ENCODE measurements at regions not wholly inside any gene's neighbourhood (a gene's known extent, or its start where the extent isn't known, plus 50 kb on each side); places are given as distances from the start of the nearest gene placed in this dataset.
"Not testable (repeated sequence)": the region's sequence is repeated elsewhere in the genome, so short reads cannot be mapped to it uniquely, and the experiment has no call there.

- H3K4me1 Mint-ChIP-seq (ENCODE audit: low read depth) = no peaks in the 10 kb centered on the region
- H3K27ac Mint-ChIP-seq = no peak overlapping the region
- no peak for DNase-seq
- no peak for ATAC-seq (replicated peaks in 1 of 2)
- H3K27me3 Mint-ChIP-seq (ENCODE audit: low read depth) = peaks cover 22% of the 10 kb centered on the region
- no peak overlapping the region for H3K4me3 Mint-ChIP-seq
- no peaks in the 10 kb centered on the region for H3K36me3 Mint-ChIP-seq (ENCODE audit: insufficient read depth in 2 of 2)
- H3K9me3 Mint-ChIP-seq = no peaks in the 10 kb centered on the region
These were observed 418.5 kb downstream of the MIAT start for GRCh38 chr22:27075891-27076290.

GRCh38 chr22:27078064-27078463 lies 420.7 kb downstream of the MIAT start:
- H3K27me3 Mint-ChIP-seq (ENCODE audit: low read depth) = peaks cover 22% of the 10 kb centered on the region
- ATAC-seq (replicated peaks in 1 of 2); H3K4me1 Mint-ChIP-seq (ENCODE audit: low read depth): not testable (repeated sequence)

GRCh38 chr22:27080036-27080578 lies 422.7 kb downstream of the MIAT start:
- H3K9me3 Mint-ChIP-seq = no peaks in the 10 kb centered on the region
- no peaks in the 10 kb centered on the region for H3K4me1 Mint-ChIP-seq (ENCODE audit: low read depth)
- no peak for DNase-seq
- H3K27me3 Mint-ChIP-seq (ENCODE audit: low read depth) = peaks cover 17% of the 10 kb centered on the region
- no peak overlapping the region for H3K4me3 Mint-ChIP-seq
- no peak overlapping the region for H3K27ac Mint-ChIP-seq
- no peak for ATAC-seq (replicated peaks in 1 of 2)
- H3K36me3 Mint-ChIP-seq (ENCODE audit: insufficient read depth in 2 of 2) = no peaks in the 10 kb centered on the region

More at GRCh38 chr22:27078064-27078463, 420.7 kb downstream of the MIAT start:
- not testable (repeated sequence) for H3K27ac Mint-ChIP-seq; H3K9me3 Mint-ChIP-seq; DNase-seq; H3K36me3 Mint-ChIP-seq (ENCODE audit: insufficient read depth in 2 of 2); H3K4me3 Mint-ChIP-seq

GRCh38 chr22:27080863-27081262 lies 423.5 kb downstream of the MIAT start:
- H3K9me3 Mint-ChIP-seq = no peaks in the 10 kb centered on the region
- H3K4me3 Mint-ChIP-seq = no peak overlapping the region
- H3K27ac Mint-ChIP-seq = no peak overlapping the region
- ATAC-seq (replicated peaks in 1 of 2) (no peak), DNase-seq (no peak)
- H3K27me3 Mint-ChIP-seq (ENCODE audit: low read depth) = peaks cover 18% of the 10 kb centered on the region
- no peaks in the 10 kb centered on the region for H3K4me1 Mint-ChIP-seq (ENCODE audit: low read depth)
- H3K36me3 Mint-ChIP-seq (ENCODE audit: insufficient read depth in 2 of 2) = no peaks in the 10 kb centered on the region

- DNase-seq (no peak), ATAC-seq (replicated peaks in 1 of 2) (no peak)
- no peaks in the 10 kb centered on the region for H3K9me3 Mint-ChIP-seq
- H3K4me1 Mint-ChIP-seq (ENCODE audit: low read depth) = no peaks in the 10 kb centered on the region
- peaks cover 17% of the 10 kb centered on the region for H3K27me3 Mint-ChIP-seq (ENCODE audit: low read depth)
- H3K27ac Mint-ChIP-seq = no peak overlapping the region
- no peaks in the 10 kb centered on the region for H3K36me3 Mint-ChIP-seq (ENCODE audit: insufficient read depth in 2 of 2)
- no peak overlapping the region for H3K4me3 Mint-ChIP-seq
These were observed 426.2 kb downstream of the MIAT start for GRCh38 chr22:27083610-27084009.

GRCh38 chr22:27084130-27084529 lies 426.7 kb downstream of the MIAT start:
- H3K27ac Mint-ChIP-seq = no peak overlapping the region
- H3K9me3 Mint-ChIP-seq = no peaks in the 10 kb centered on the region
- no peaks in the 10 kb centered on the region for H3K36me3 Mint-ChIP-seq (ENCODE audit: insufficient read depth in 2 of 2)
- peaks cover 17% of the 10 kb centered on the region for H3K27me3 Mint-ChIP-seq (ENCODE audit: low read depth)
- ATAC-seq (replicated peaks in 1 of 2) (no peak), DNase-seq (no peak)
- H3K4me3 Mint-ChIP-seq = no peak overlapping the region
- H3K4me1 Mint-ChIP-seq (ENCODE audit: low read depth) = no peaks in the 10 kb centered on the region

- Mint-ChIP-seq H3K27ac (no peak overlapping the region), H3K27me3 (ENCODE audit: low read depth) (peaks cover 17% of the 10 kb centered on the region), H3K36me3 (ENCODE audit: insufficient read depth in 2 of 2) (no peaks in the 10 kb centered on the region), H3K4me1 (ENCODE audit: low read depth) (no peaks in the 10 kb centered on the region), H3K9me3 (no peaks in the 10 kb centered on the region), H3K4me3 (no peak overlapping the region)
- DNase-seq (no peak), ATAC-seq (replicated peaks in 1 of 2) (no peak)
These were observed 429.0 kb downstream of the MIAT start for GRCh38 chr22:27086080-27087044.

GRCh38 chr22:27087051-27087450 lies 429.7 kb downstream of the MIAT start:
- ATAC-seq (replicated peaks in 1 of 2) (no peak), DNase-seq (no peak)
- Mint-ChIP-seq H3K36me3 (ENCODE audit: insufficient read depth in 2 of 2) (no peaks in the 10 kb centered on the region), H3K27me3 (ENCODE audit: low read depth) (peaks cover 17% of the 10 kb centered on the region), H3K4me3 (no peak overlapping the region), H3K9me3 (no peaks in the 10 kb centered on the region), H3K27ac (no peak overlapping the region), H3K4me1 (ENCODE audit: low read depth) (no peaks in the 10 kb centered on the region)

GRCh38 chr22:27088026-27088425 lies 430.6 kb downstream of the MIAT start:
- H3K4me3 Mint-ChIP-seq = no peak overlapping the region
- no peaks in the 10 kb centered on the region for H3K36me3 Mint-ChIP-seq (ENCODE audit: insufficient read depth in 2 of 2)
- DNase-seq (no peak), ATAC-seq (replicated peaks in 1 of 2) (no peak)
- no peaks in the 10 kb centered on the region for H3K9me3 Mint-ChIP-seq
- H3K4me1 Mint-ChIP-seq (ENCODE audit: low read depth) = no peaks in the 10 kb centered on the region
- peaks cover 11% of the 10 kb centered on the region for H3K27me3 Mint-ChIP-seq (ENCODE audit: low read depth)
- no peak overlapping the region for H3K27ac Mint-ChIP-seq

- Mint-ChIP-seq H3K4me1 (ENCODE audit: low read depth) (no peaks in the 10 kb centered on the region), H3K27me3 (ENCODE audit: low read depth) (peaks cover 11% of the 10 kb centered on the region), H3K36me3 (ENCODE audit: insufficient read depth in 2 of 2) (no peaks in the 10 kb centered on the region), H3K9me3 (no peaks in the 10 kb centered on the region), H3K27ac (no peak overlapping the region), H3K4me3 (no peak overlapping the region)
- DNase-seq (no peak), ATAC-seq (replicated peaks in 1 of 2) (no peak)
These were observed 431.9 kb downstream of the MIAT start for GRCh38 chr22:27089264-27089663.

- H3K36me3 Mint-ChIP-seq (ENCODE audit: insufficient read depth in 2 of 2) = no peaks in the 10 kb centered on the region
- no peaks in the 10 kb centered on the region for H3K9me3 Mint-ChIP-seq
- H3K27me3 Mint-ChIP-seq (ENCODE audit: low read depth) = peaks cover 6% of the 10 kb centered on the region
- H3K4me1 Mint-ChIP-seq (ENCODE audit: low read depth) = no peaks in the 10 kb centered on the region
- DNase-seq (no peak), ATAC-seq (replicated peaks in 1 of 2) (no peak)
- no peak overlapping the region for H3K27ac Mint-ChIP-seq
- H3K4me3 Mint-ChIP-seq = no peak overlapping the region
These were observed 433.2 kb downstream of the MIAT start for GRCh38 chr22:27090611-27091011.

- no peaks in the 10 kb centered on the region for H3K27me3 Mint-ChIP-seq (ENCODE audit: low read depth)
These were observed 436.0 kb downstream of the MIAT start for GRCh38 chr22:27093422-27093821.

GRCh38 chr22:27094633-27095308 lies 437.4 kb downstream of the MIAT start:
- Mint-ChIP-seq H3K9me3 (no peaks in the 10 kb centered on the region), H3K4me3 (no peak overlapping the region), H3K27me3 (ENCODE audit: low read depth) (peaks cover 5% of the 10 kb centered on the region), H3K36me3 (ENCODE audit: insufficient read depth in 2 of 2) (no peaks in the 10 kb centered on the region), H3K27ac (no peak overlapping the region), H3K4me1 (ENCODE audit: low read depth) (no peaks in the 10 kb centered on the region)
- ATAC-seq (replicated peaks in 1 of 2) (no peak), DNase-seq (no peak)

More at GRCh38 chr22:27093422-27093821, 436.0 kb downstream of the MIAT start:
- Mint-ChIP-seq H3K36me3 (ENCODE audit: insufficient read depth in 2 of 2) (no peaks in the 10 kb centered on the region), H3K4me1 (ENCODE audit: low read depth) (no peaks in the 10 kb centered on the region), H3K4me3 (no peak overlapping the region), H3K27ac (no peak overlapping the region), H3K9me3 (no peaks in the 10 kb centered on the region)
- ATAC-seq (replicated peaks in 1 of 2) (no peak), DNase-seq (no peak)
